Stimulated activated CD8-positive, alpha-beta memory T cell treated with anti-CD3 and anti-CD28 coated beads, Interleukin-2, amount 100 ng/mL, for 48 hours (primary cell): ENCODE measurements at regions not wholly inside any gene's neighbourhood (a gene's known extent, or its start where the extent isn't known, plus 50 kb on each side); places are given as distances from the start of the nearest gene placed in this dataset.
"Not testable (repeated sequence)": the region's sequence is repeated elsewhere in the genome, so short reads cannot be mapped to it uniquely, and the experiment has no call there.

ENCODE experiments used
- DNase-seq, 2 donors: peaks; one replicate each; pipeline ENCODE4 v3.0.0-alpha.2; 2020; ENCODE audit warnings: low read depth in 2 of 2

- no peak for DNase-seq
Observed at GRCh38 chr1:173342736-173343135, 134.4 kb upstream of the PRDX6 start.

GRCh38 chr1:173344034-173344743 is 132.9 kb upstream of the PRDX6 start:
- no peak for DNase-seq

- no peak for DNase-seq
Observed at GRCh38 chr1:173347282-173347818, 129.8 kb upstream of the PRDX6 start.

- DNase-seq = not testable (repeated sequence)
Observed at GRCh38 chr1:173352635-173353034, 124.5 kb upstream of the PRDX6 start.

GRCh38 chr1:173353350-173353749 is 123.8 kb upstream of the PRDX6 start:
- DNase-seq = no peak

- DNase-seq = no peak
Observed at GRCh38 chr1:173354937-173355280, 122.2 kb upstream of the PRDX6 start.

- no peak for DNase-seq
Observed at GRCh38 chr1:173355281-173356031, 121.7 kb upstream of the PRDX6 start.

GRCh38 chr1:173356191-173356762 is 120.9 kb upstream of the PRDX6 start:
- DNase-seq = no peak

GRCh38 chr1:173360487-173361063 is 116.6 kb upstream of the PRDX6 start:
- DNase-seq = no peak

GRCh38 chr1:173362543-173362942 is 114.6 kb upstream of the PRDX6 start:
- no peak for DNase-seq

GRCh38 chr1:173364827-173365226 is 112.3 kb upstream of the PRDX6 start:
- DNase-seq = no peak

- no peak for DNase-seq
Observed at GRCh38 chr1:173365341-173365740, 111.8 kb upstream of the PRDX6 start.

GRCh38 chr1:173367136-173367535 is 110.0 kb upstream of the PRDX6 start:
- no peak for DNase-seq

GRCh38 chr1:173370586-173370985 is 106.5 kb upstream of the PRDX6 start:
- DNase-seq = not testable (repeated sequence)

- DNase-seq = not testable (repeated sequence)
Observed at GRCh38 chr1:173376065-173376464, 101.1 kb upstream of the PRDX6 start.

GRCh38 chr1:173377266-173377665 is 99.9 kb upstream of the PRDX6 start:
- DNase-seq = no peak

- no peak for DNase-seq
Observed at GRCh38 chr1:173383351-173383750, 93.8 kb upstream of the PRDX6 start.

- DNase-seq = no peak
Observed at GRCh38 chr1:173388352-173388751, 88.8 kb upstream of the PRDX6 start.

- no peak for DNase-seq
Observed at GRCh38 chr1:173392895-173393658, 84.1 kb upstream of the PRDX6 start.

GRCh38 chr1:173393659-173394000 is 83.5 kb upstream of the PRDX6 start:
- DNase-seq = no peak

GRCh38 chr1:173394813-173395212 is 82.3 kb upstream of the PRDX6 start:
- not testable (repeated sequence) for DNase-seq

- no peak for DNase-seq
Observed at GRCh38 chr1:173395762-173396161, 81.4 kb upstream of the PRDX6 start.
